ENCODE measurements at regions not wholly inside any gene's neighbourhood (a gene's known extent, or its start where the extent isn't known, plus 50 kb on each side); places are given as distances from the start of the nearest gene placed in this dataset.

DNA sequence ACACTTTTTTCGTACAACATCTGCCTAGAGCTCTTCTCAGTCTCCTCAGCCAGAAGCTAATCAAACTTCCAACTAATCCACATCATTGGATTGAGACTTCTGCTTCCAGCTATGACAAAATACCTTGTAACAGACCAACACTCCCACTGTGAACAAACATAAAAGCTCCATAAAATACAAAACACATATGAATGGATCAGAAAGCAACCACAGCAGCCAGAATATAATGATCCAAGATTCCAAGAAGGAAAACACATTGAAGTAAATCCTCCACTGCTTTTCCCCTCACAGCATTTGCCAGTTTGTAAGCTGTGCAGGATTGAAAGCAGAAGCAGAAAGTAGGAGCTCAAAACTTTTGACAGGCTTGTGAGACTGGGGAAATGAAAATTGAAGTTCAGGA lies 863.2 kb downstream of the TUSC7 start:
- FAIRE-seq, result no peak

DNA sequence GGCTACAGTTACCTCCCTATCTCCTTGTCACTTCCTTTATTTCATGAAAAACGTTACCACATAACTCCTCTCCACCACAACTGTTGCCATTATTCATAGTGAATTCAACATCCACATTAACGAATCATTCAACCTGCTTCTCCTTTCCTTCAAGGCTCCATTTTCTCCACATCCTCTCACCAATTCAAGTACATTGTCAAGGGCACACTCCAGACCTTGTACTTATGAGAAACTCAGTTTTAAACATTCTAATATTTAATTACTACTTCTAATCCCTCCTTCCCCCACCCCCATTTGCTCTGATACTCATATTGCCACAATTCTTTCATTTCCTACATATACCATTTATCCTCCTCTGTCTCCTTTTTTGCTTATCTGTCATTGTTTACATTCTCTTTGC lies 871.2 kb downstream of the TUSC7 start:
- no peak for FAIRE-seq

DNA sequence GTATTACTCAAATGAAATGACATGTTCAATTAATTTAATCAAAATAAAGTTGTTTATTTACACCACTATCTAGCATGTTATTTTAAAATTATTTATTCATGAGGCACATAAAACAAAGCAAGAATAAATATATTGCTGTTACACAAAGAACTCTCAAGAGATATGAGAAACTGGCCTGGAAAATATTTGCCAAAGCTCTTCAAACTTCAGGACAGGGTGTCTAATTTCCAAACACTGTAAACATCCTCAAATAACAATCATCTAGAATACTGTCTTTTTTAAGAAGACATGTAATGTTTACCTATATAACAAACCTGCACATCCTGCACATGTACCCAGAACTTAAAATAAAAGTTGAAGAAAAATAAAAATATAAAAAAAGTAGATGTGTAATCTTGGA lies 876.6 kb downstream of the TUSC7 start:
- FAIRE-seq, result no peak

DNA sequence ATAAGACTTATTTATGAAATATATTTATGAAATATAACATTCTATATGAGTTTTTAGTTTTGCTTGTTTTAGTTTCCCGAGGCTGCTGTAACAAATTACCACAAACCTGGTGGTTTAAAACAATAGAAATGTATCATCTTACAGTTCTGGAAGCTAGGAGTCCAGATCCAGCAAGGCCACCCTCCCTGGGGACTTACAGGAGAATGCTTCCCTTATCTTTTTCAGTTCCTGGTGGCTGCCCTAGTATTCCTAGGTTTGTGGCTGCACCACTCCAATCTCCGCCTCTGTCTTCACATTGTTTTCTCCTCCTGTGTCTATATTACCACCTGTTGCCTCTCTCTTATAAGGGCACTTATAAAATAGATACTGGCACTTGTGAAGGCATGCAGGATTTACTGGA lies 877.8 kb downstream of the TUSC7 start:
- FAIRE-seq, result no peak

- FAIRE-seq, result no peak
These were observed 879.9 kb downstream of the TUSC7 start for GRCh38 chr3:117589454-117589853.

DNA sequence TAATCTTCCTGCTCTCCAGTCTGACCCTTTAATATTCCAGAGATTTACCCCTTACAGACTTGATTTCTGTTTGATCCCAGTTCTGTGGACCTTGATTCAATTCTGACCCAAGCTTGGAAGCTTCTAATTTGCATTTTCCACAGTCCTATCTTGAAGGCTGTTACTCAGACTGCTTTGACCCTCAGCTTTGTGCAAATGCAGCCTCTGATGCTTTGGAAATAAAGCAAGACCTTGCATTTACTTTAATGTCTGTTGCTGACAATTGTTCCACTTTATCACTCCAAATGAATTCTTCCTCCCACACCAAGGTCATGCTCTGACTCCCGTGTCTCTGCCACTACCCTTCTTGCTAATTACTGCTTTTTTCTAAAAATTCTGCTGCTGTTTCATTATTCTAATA lies 886.0 kb downstream of the TUSC7 start:
- no peak for FAIRE-seq

- FAIRE-seq, result no peak
These were observed 886.9 kb downstream of the TUSC7 start for GRCh38 chr3:117596503-117596902.

GRCh38 chr3:117597865-117598264 lies 888.3 kb downstream of the TUSC7 start:
- FAIRE-seq, result no peak

DNA sequence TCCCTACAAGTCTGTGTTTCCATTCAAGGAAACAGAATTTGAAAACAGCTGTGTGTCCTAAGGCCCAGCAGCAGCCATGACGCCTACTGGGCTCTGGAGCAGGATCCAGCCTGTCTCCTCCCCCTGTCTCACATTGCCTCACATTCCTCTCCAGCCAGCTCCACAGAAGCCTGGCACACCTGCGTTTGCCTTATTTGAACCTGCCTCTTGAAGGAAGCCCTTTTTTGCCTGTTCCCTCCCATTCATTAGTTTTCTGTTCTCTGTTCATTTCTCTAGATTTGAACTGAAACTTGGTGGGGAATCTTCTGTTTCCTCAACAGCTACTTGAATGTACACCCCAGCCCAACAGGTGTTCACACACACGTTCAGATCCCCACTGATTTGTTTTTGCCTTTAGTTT lies 890.5 kb downstream of the TUSC7 start:
- FAIRE-seq, result no peak

DNA sequence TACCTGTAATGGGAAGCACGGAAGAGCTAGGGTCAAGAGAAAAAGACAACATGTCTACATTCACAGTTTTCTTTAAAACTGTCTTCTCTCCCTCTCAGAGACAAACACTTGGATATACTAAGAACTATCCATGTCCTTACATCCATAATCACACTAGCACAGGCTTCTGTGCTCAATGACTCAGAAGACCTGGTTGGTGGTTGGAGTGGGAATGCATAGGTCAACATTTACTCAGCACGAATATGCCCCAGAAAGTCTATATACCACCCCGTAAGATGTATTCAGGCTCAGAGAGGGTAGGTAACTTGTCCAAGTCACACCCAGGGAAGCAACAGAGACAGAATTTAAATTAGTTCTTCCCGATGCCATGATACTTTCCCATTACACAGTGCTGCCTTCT lies 891.1 kb downstream of the TUSC7 start:
- FAIRE-seq, result no peak

- no peak for FAIRE-seq
These were observed 892.6 kb downstream of the TUSC7 start for GRCh38 chr3:117602058-117602644.

GRCh38 chr3:117603097-117603496 lies 893.5 kb downstream of the TUSC7 start:
- no peak for FAIRE-seq

GRCh38 chr3:117606866-117607265 lies 897.3 kb downstream of the TUSC7 start:
- FAIRE-seq, result no peak

DNA sequence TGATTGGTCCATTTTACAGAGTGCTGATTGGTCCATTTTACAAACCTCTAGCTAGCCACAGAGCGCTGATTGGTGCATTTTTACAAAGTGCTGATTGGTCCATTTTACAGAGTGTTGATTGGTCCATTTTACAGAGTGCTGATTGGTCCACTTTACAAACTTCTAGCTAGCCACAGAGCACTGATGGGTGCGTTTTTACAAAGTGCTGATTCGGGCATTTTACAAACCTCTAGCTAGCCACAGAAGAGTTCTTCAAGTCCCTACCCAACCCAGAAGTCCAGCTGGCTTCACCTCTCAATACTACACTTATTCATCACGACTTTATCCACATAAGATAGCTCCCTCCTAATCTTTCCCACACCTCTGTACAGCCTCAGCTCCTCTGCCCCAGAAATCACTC lies 899.8 kb downstream of the TUSC7 start:
- no peak for FAIRE-seq

GRCh38 chr3:117610156-117610555 lies 900.6 kb downstream of the TUSC7 start:
- FAIRE-seq, result no peak

DNA sequence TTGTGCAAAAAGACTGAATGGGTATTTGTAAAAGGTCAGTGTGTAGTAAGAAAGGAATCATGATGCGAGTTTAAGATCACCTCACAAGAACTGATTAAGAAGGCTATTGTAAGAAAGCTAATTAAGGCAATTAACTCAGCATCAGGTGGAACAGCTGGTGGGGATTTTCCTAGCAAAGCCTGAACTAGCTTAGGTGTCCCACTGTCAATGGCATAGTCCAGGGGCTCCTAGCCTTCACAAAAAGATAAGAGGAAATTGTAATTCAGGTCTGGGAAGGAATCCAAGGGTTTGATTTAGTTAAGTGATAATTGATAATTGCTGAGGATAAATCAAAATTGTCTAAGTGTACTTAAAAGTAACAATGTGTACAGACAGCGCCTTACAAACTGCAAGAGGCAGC lies 901.6 kb downstream of the TUSC7 start:
- no peak for FAIRE-seq

DNA sequence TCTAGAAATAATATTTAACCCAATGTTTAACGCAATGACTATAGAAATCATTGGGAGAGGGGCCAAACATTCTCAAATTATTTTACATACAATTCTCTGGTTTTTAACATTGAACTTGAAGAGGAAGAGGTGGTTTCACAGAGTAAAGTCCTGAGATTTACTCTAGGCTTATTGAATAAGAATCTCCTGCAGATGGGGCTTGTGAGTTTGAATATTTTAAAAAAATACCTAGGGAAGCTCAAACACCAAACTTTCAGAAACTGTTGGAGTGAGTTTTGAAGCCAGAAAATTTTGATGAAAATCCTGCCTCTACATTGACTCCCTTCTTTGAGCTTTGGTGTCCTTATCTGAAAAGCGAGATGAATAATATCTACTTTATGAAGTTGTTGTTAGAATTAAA lies 906.6 kb downstream of the TUSC7 start:
- no peak for FAIRE-seq

GRCh38 chr3:117617906-117618305 lies 908.3 kb downstream of the TUSC7 start:
- FAIRE-seq, result no peak

DNA sequence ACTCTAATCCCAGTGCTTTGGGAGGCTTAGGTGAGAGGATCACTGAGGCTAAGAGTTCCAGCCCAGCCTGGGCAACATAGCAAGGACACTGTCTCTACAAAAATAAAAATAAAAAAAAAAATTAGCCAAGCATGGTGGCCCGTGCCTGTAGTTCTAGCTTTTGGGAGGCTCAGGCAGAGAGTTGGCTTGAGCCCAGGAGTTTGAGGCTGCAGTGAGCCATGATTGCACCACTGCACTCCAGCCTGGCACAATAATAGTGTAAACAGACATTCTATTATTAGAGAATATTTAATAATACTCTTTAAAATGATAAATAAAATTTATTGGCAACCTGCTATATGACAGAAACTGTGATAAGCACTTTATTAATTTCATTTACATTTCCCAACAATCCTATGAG lies 908.9 kb downstream of the TUSC7 start:
- FAIRE-seq, result no peak

- FAIRE-seq, result no peak
These were observed 910.2 kb downstream of the TUSC7 start for GRCh38 chr3:117619805-117620204.

- no peak for FAIRE-seq
These were observed 912.7 kb downstream of the TUSC7 start for GRCh38 chr3:117622171-117622841.

GRCh38 chr3:117624424-117624823 lies 914.8 kb downstream of the TUSC7 start:
- FAIRE-seq, result no peak

- FAIRE-seq, result no peak
These were observed 915.6 kb downstream of the TUSC7 start for GRCh38 chr3:117625174-117625573.

GRCh38 chr3:117626577-117626976 lies 917.0 kb downstream of the TUSC7 start:
- FAIRE-seq, result no peak

- FAIRE-seq, result no peak
These were observed 919.3 kb downstream of the TUSC7 start for GRCh38 chr3:117628823-117629291.

Measured in colon (tissue), 2 donors.